ENCODE measurements at regions not wholly inside any gene's neighbourhood (a gene's known extent, or its start where the extent isn't known, plus 50 kb on each side); places are given as distances from the start of the nearest gene placed in this dataset.

- TF ChIP-seq CTCF (conservative IDR thresholded peaks at IDR 0.05) = no peak
- no peak overlapping the region for H3K27ac ChIP-seq
Measured at GRCh38 chr15:37751401-37751800, 183.0 kb upstream of the TMCO5A start.

DNA sequence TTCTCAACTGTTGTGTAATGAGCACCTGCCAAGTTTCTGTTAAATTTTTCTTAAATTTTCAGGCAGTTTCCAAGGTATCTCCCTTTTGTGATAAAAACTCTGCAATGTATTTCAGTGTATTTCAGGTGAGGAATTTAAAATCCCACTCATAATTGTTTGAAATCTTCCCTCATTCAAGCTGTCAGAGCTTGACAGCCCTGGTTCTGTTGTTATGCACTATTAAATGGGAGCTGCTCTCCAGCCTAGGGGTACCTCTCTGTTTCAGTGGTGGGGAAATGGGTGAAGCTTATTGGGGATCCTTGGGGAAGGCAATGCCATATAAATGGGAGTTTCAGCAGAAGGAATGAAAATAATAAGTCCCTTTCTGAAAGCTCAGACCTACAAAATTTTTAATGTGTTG, 178.0 kb upstream of the TMCO5A start:
- H3K27ac ChIP-seq = no peak overlapping the region
- TF ChIP-seq CTCF (conservative IDR thresholded peaks at IDR 0.05) = no peak

- no peak overlapping the region for H3K27ac ChIP-seq
- TF ChIP-seq CTCF (conservative IDR thresholded peaks at IDR 0.05) = no peak
Measured at GRCh38 chr15:37758412-37758811, 176.0 kb upstream of the TMCO5A start.

DNA sequence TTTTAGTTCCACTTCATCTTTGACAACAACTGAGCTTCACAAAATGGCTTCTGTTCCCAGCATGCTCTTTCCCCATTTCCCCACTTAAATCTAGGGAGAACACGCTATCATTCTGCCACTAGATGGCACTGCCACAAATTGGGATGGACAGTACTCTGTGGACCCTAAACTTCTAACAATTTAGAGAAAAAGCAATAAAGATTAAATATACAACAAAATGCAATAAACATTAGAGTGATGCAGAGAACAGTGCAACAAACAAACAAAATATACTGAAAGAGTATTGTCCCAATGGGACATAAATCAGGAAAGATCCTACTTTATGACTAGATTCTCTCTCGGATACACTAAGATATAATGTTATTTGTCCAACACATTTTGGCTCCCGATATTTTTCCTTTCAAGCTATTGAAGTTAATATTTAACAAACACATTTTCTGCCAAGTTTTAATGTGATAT, 169.7 kb upstream of the TMCO5A start:
- TF ChIP-seq CTCF (conservative IDR thresholded peaks at IDR 0.05) = peak; percentile 74
- H3K27ac ChIP-seq = no peak overlapping the region

GRCh38 chr15:37765786-37766185, 168.7 kb upstream of the TMCO5A start:
- H3K27ac ChIP-seq = no peak overlapping the region
- TF ChIP-seq CTCF (conservative IDR thresholded peaks at IDR 0.05) = no peak

GRCh38 chr15:37767841-37768455, 166.5 kb upstream of the TMCO5A start:
- no peak for TF ChIP-seq CTCF (conservative IDR thresholded peaks at IDR 0.05)
- no peak overlapping the region for H3K27ac ChIP-seq

GRCh38 chr15:37771465-37771864, 163.0 kb upstream of the TMCO5A start:
- no peak for TF ChIP-seq CTCF (conservative IDR thresholded peaks at IDR 0.05)
- H3K27ac ChIP-seq = no peak overlapping the region

All from VCaP (cell line).